CD4-positive, alpha-beta T cell treated with Interleukin-4 for 1 hour (primary cell): ENCODE measurements at regions not wholly inside any gene's neighbourhood (a gene's known extent, or its start where the extent isn't known, plus 50 kb on each side); places are given as distances from the start of the nearest gene placed in this dataset.
"Not testable (repeated sequence)": the region's sequence is repeated elsewhere in the genome, so short reads cannot be mapped to it uniquely, and the experiment has no call there.

Experiments used
- DNase-seq, 2 donors: peaks; one replicate each; pipeline ENCODE4 v3.0.0-alpha.2; 2020 to 2022

DNA sequence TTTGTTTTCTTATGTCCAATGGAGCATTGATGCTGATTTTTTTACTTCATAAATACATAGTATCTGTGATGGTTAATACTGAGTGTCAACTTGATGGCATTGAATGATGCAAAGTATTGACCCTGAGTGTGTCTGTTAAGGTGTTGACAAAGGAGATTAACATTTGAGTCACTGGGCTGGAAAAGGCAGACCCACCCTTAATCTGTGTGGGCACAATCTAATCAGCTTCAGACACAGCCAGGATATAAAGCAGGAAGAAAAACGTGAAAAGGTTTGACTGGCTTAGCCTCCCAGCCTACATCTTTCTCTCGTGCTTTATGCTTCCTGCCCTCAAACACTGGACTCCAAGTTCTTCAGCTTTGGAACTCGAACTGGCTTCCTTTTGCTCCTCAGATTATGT is 230.6 kb upstream of the SPRY1 start:
- DNase-seq, result no peak

DNA sequence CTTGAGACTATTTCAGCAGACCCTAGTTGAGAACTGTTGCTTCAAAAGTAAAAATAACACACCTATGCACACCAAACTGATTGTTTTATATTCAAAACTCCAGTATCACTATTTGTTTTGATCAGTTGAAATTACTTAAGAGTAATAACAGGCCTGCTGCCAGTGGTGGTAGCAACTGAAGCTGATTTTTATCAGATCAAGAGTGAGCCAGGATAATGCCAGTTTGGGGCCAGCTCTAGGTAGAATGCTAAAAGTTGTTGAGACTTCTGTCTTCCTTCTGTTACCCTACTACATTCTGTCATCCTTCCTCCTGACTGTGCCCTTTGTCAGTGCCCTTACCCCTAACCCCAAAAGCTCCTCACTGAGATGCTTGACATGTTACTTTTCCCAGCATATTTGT is 228.7 kb upstream of the SPRY1 start:
- no peak for DNase-seq

GRCh38 chr4:123168812-123169211 is 227.8 kb upstream of the SPRY1 start:
- no peak for DNase-seq

DNA sequence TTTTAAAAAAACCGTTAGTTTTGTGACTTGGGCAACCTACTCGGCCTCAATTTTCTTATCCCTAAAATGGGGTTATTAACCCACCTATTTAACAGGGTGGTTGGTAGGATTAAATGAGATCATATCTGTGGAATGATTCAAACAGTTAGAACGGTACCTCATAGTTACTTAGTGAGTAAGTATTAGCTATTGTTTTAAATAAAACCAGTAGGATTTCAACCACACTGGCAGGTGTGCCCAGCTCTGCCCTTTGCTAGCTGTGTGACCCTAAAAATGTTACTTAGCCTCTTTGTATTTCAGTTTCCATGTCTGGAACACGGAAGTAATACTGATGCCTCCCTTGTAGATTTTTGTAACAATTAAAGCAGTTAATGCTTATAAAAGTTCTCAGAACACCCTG is 225.8 kb upstream of the SPRY1 start:
- DNase-seq, result no peak

DNA sequence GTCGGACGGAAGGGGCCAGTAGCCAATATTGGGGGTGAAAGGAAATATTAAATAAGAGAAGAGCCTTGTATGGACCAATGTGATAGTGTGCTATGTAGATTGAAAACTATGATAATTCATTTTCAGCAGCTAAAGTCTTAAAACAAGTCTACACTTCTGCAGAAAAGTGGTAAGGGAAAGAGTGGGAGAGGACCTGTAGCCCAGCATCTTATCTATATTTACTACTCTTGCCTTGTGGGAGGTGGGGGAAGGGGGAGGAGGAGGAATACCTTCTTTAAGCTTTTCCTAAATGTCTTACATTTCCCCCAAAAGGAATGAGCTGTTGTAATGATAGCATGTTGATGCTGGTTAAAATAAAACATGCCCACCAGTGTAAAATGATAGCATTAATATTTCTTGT is 220.0 kb upstream of the SPRY1 start:
- no peak for DNase-seq

DNA sequence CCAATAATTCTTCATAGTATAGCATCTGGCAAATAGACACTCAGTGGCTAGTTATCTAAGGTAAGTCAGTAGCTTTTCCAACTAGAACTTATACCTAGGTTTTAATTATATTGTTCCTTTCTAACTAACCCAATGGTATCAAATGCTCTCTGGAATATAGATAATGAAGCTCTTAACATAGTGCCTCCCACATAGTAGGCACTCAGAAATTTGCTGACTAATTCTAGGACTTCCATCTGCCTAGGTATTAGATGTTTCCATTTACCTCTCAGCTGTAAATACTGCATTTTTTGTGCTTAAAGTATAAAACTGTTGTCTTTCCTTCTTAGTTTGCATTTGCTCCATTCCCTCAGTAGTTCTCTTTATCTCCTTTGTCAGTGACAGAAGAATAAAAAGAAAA is 214.3 kb upstream of the SPRY1 start:
- no peak for DNase-seq

- no peak for DNase-seq
Observed at GRCh38 chr4:123183308-123183707, 213.3 kb upstream of the SPRY1 start.

GRCh38 chr4:123183754-123184153 is 212.8 kb upstream of the SPRY1 start:
- DNase-seq, result not testable (repeated sequence)

DNA sequence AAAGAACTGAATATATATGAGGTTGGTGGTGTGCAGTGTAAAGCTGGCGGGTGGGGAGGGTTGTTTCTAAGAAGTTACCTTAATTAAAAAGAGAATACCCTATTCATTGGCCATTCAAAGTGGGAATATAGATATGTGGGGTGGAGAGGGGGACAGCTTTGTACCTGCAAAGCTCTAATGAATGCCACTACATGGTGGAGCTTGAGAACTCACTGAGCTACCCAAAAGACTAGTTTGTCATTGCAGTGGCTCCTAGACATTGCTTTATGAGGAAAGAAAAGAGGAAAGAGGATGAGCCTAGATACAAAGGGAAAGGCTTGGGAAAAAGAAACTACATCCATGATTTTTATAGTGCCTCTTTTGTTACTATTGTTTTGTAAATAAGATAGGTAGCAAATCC is 209.9 kb upstream of the SPRY1 start:
- DNase-seq, result no peak

DNA sequence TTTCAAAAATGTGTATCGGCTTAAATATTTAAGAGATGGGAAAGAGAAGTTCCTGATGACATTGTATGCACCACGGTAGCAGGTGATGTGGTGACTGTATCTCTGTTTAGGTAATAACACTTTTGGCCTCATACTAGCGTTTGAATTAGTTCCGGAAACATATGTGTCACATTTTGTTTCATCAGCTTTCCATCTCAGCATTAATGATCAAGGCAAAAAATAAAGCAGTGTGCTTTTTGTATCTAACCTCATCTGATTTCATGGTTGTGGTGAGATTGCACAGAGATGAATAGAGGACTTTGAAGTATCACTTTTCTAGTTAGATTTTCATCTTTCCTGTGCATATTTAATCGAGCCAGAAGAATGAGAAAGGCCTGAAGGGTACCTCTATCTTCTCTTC is 206.4 kb upstream of the SPRY1 start:
- no peak for DNase-seq

- DNase-seq, result no peak
Observed at GRCh38 chr4:123191728-123192127, 204.9 kb upstream of the SPRY1 start.

DNA sequence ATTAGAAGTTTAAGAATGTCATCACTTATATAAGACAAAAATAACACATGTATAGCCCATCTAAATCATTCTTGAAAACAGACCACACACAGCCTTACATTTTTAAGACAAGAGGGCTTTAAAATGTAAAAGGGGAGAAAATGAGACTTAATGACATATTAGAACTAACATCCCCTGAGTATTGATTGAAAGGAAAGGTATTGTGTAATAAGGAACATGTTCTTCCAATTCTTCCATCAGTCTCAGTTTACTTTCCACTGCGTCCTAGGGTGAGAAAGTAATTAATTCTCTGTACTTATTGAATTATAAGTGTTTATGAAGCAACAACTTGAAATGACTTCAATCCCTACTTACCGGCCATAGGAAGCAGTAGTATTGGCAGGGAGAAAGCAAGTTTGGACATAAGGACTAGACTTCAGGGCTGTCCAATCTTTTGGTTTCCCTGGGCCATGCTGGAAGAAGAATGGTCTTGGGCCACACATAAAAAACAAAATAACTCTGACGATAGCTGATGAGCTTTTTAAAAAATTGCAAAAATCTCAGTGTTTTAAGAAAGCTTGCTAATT is 202.7 kb upstream of the SPRY1 start:
- no peak for DNase-seq

DNA sequence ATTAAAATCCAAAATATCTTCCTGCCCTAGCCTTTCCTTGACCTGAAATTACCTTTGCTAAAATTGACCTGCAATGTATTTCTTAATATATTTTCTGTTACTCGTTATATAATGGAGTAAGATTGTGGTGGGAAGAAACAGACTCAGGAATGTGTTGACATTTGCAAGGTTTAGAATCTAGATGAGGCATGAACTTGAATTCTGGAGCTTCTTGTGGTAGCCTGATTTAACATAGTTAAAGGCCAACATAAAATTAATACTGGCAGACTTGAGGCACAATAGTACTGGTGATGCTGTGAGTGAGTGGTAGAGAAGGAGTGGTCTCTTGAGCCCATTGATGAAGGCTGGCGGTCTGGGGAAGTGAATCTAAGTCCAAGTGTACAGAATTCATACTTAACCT is 197.9 kb upstream of the SPRY1 start:
- DNase-seq, result no peak

DNA sequence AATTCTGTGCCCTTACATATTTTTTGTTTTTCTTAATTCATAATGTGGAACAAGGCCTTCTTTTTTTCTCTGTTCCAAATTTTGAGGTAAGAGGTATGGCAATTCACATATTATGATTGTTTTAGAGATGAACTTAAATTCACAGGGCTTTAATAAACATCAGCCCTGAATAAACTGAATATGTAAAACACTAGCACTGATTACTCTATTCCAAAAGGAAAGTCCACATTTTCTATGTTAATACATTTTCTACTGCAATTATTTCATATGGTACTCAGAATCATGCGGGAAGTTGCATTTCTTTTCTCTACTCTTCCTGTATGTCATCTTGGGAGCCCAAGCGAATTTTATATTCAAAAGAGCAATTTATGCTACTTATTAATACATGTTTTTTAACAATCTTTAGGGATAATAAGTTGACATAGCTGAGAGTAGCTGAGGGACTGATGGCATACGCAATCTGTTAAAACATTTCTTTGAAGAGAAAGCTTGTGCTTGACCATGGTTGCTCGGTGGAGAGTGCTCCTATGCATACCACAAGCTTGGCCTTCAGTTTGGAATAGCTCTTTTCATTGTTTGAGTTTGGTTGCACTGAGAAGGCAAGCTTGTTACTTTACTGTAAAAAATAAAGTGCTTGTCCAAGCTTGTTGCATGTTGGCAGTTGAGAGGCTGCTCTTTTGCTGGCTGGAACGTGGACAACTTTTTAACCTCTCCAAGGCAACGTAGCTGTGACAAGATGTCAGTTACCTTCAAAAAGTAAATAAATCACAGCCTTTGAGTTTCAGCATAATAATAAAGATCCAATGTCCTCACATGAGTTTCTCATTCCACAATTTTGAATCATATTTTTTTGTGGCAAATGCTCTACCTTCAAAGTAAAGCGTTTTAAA is 196.3 kb upstream of the SPRY1 start:
- DNase-seq, result no peak

GRCh38 chr4:123204737-123205136 is 191.9 kb upstream of the SPRY1 start:
- DNase-seq, result no peak

GRCh38 chr4:123206016-123206415 is 190.6 kb upstream of the SPRY1 start:
- no peak for DNase-seq

DNA sequence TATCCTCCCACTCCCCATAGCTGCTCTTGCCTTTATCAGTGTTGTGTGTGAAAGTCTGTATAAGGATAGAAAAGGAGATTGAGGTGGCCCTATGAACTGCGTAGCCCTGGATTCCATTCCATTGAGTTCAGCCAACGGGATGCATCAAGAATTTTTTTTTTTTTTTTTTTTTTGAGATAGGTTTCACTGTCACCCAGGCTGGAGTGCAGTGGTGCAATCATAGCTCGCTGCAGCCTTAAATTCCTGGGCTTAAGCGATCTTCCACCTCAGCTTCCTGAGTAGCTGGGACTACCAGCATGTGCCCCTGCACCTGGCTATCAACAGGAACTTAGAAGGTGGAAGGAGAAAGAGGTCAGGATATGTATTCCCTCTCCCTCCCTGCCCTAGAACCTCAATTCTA is 187.2 kb upstream of the SPRY1 start:
- DNase-seq, result no peak

DNA sequence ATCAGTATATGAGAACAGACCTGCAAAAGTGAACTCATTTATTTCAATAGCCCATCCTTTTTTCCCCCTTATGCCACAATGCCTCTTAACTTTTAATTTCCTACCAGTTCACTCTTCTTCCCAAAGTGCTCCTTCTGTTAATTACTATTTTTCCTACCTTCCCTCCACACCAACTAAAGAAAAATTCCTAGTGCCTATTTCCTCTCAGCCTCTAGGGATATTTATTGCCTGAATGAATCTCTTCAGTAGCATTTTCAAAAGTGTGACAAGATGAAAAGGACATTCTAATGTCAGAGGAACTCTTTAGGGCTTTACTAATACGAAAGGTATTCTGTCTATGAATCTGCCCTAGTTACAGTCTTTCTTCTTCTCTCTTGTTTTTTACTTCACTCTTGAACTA is 181.1 kb upstream of the SPRY1 start:
- no peak for DNase-seq

DNA sequence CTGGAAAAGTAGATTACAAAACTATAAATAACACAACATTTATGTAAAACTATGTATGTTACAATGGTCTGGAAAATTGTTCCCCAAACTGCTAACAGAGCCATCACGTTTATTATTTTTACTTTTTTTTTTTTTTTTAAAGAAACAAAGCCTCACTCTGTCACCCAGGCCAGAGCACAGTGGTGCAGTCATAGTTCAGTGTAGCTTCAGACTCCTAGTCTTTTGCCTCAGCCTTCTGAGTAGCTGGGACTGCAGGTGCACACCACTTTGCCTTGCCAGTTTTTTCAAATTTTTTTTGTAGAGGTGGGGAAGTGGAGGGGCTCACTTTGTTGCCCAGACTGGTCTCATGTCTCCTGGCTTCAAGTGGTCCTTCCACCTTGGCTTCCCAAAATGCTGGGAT is 180.1 kb upstream of the SPRY1 start:
- no peak for DNase-seq

- no peak for DNase-seq
Observed at GRCh38 chr4:123216946-123217345, 179.6 kb upstream of the SPRY1 start.

GRCh38 chr4:123217664-123218063 is 178.9 kb upstream of the SPRY1 start:
- no peak for DNase-seq

GRCh38 chr4:123218981-123219380 is 177.6 kb upstream of the SPRY1 start:
- DNase-seq, result no peak

DNA sequence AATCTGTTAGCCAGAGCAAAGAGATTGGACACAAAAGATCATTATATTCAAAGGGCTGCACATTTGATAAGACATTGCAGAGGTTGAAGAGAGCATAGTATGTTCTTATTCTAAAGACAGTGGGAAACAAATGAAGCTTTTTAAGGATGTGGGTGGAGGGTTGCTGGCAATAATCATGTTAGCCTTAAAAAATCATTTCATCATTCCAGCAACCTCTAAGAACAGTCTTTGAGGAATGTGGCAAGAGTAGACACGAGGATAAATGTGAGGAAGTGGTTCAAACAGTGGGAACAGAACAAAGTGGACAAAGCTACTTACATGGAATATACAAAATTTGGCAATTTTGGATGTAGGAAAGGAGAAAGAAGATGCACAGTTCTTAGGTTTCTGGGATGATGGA is 167.3 kb upstream of the SPRY1 start:
- DNase-seq, result no peak

DNA sequence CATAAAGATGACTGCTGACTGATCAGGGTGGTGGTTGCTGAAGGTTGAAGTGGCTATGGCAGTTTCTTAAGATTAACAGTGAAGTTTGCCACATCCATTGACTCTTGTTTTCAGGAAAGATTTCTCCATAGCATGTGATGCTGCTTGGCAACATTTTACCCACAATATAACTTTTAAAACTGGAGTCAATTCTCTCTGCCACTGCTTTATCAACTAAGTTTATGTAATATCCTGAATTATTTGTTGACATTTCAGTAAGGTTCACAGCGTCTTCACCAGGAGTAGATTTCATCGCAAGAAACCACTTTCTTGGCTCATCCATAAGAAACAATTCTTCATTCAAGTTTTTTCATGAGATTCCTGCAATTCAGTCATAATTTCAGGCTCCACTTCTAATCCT is 166.5 kb upstream of the SPRY1 start:
- no peak for DNase-seq

- DNase-seq, result no peak
Observed at GRCh38 chr4:123232439-123232838, 164.2 kb upstream of the SPRY1 start.
